NCI-H345 (cell line): ENCODE measurements at regions not wholly inside any gene's neighbourhood (a gene's known extent, or its start where the extent isn't known, plus 50 kb on each side); places are given as distances from the start of the nearest gene placed in this dataset.

Source experiments
- DNase-seq: peaks from one replicate; lab custom pipeline; 2025; lab: John Stamatoyannopoulos, UW

- DNase-seq: no peak
These were observed 135.6 kb upstream of the SMAD1 start for GRCh38 chr4:145346081-145346480.

- DNase-seq: no peak
These were observed 136.3 kb upstream of the SMAD1 start for GRCh38 chr4:145345401-145345800.

- no peak for DNase-seq
These were observed 140.3 kb upstream of the SMAD1 start for GRCh38 chr4:145341381-145341780.

- DNase-seq: no peak
These were observed 141.5 kb upstream of the SMAD1 start for GRCh38 chr4:145340071-145340675.

GRCh38 chr4:145339075-145339725 lies 142.5 kb upstream of the SMAD1 start:
- no peak for DNase-seq

- DNase-seq: peak; percentile 0
These were observed 143.1 kb upstream of the SMAD1 start for GRCh38 chr4:145338568-145338967.

- no peak for DNase-seq
These were observed 144.3 kb upstream of the SMAD1 start for GRCh38 chr4:145337391-145337790.

- DNase-seq: peak; percentile 3
These were observed 147.9 kb upstream of the SMAD1 start for GRCh38 chr4:145333786-145334185.

- no peak for DNase-seq
These were observed 146.1 kb upstream of the OTUD4 start for GRCh38 chr4:145326491-145326890.

- DNase-seq: no peak
These were observed 143.8 kb upstream of the OTUD4 start for GRCh38 chr4:145324161-145324560.

GRCh38 chr4:145320294-145320693 lies 139.9 kb upstream of the OTUD4 start:
- no peak for DNase-seq

GRCh38 chr4:145319751-145320150 lies 139.4 kb upstream of the OTUD4 start:
- no peak for DNase-seq

GRCh38 chr4:145316897-145317574 lies 136.6 kb upstream of the OTUD4 start:
- no peak for DNase-seq

GRCh38 chr4:145315811-145316225 lies 135.4 kb upstream of the OTUD4 start:
- no peak for DNase-seq

- no peak for DNase-seq
These were observed 128.2 kb upstream of the OTUD4 start for GRCh38 chr4:145308598-145308997.

GRCh38 chr4:145307763-145308430 lies 127.5 kb upstream of the OTUD4 start:
- no peak for DNase-seq

- no peak for DNase-seq
These were observed 126.7 kb upstream of the OTUD4 start for GRCh38 chr4:145307120-145307519.

GRCh38 chr4:145302725-145303124 lies 122.3 kb upstream of the OTUD4 start:
- DNase-seq: no peak

- no peak for DNase-seq
These were observed 121.1 kb upstream of the OTUD4 start for GRCh38 chr4:145301386-145302080.

GRCh38 chr4:145299380-145300076 lies 119.1 kb upstream of the OTUD4 start:
- DNase-seq: no peak

GRCh38 chr4:145298885-145299284 lies 118.5 kb upstream of the OTUD4 start:
- DNase-seq: no peak

GRCh38 chr4:145297556-145297955 lies 117.2 kb upstream of the OTUD4 start:
- no peak for DNase-seq
